Nucleus accumbens (tissue), 56 donors: ENCODE measurements at regions not wholly inside any gene's neighbourhood (a gene's known extent, or its start where the extent isn't known, plus 50 kb on each side); places are given as distances from the start of the nearest gene placed in this dataset.

Experiments used
- DNase-seq, 56 donors: peaks; one replicate each; lab custom pipeline; 2025; lab: John Stamatoyannopoulos, UW

- DNase-seq = no peak
These were observed 540.8 kb downstream of the PRELID2 start for GRCh38 chr5:145294331-145294730.

- DNase-seq = no peak
These were observed 541.4 kb downstream of the PRELID2 start for GRCh38 chr5:145293716-145294115.

DNA sequence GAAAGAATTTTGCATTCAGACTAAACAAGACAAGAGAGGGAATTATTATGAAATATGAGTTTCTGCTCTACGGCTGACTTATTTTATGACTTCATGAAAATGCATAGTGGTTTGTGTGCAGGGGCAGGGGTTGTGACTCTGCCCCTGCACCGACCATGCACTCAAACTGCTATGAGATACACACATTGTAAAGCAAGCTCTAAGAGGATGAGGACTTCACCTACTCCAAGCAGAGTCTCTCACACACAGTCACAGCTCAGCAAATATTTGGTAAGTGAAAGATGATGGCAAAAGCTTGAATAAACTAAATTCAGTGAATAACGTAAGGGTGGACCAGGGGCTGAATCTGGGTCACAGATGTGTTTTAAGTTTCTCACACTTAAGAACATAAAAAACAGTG is 542.9 kb downstream of the PRELID2 start:
- no peak for DNase-seq

DNA sequence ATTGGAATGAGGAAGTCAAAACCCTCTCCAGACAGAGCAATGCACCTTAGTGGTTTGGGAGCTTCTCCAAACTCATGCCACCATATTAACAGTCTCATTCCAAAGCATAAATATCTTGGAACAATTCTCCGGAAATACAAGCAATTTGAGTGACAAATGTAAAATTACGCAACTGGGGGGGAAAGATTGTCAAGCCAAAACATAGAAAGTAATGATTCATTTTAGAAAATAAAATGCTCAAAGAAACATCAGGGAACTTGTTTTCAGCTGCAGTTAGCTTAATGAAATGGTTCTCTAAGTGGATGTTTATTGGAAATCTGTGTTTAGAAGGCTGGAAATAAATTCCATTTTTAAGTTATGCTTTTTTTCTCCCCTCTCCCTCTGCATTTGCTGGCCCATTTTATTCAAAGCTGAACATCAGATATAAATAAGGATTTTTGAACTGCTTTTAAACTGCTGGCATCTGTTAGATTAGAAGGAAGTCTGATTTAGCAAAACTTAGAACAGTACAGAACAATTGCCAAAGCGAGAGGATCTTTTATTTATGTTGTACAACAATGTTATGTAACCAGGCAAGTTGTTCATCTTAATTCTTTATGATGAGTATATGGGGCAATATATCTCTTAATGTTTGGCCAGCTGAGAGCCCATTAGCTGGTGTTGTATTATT is 551.9 kb downstream of the PRELID2 start:
- DNase-seq = no peak

GRCh38 chr5:145280806-145281205 is 554.3 kb downstream of the PRELID2 start:
- DNase-seq = no peak

DNA sequence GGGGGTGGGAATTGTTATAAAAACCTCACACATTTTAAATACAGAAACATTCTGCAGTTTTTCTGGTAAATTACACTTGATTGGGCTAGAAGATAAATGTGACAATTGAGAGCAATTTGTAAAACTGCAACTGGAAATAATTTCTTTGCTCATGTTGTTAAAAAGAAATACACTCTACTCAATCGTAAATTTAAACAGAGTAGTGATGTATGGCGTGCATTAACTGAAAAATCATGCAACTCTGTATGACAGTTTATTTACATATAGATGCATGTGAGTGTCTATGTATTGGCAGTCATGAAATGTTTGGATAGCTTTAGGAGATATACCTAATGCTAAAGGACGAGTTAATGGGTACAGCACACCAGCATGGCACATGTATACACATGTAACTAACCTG is 554.9 kb downstream of the PRELID2 start:
- no peak for DNase-seq

DNA sequence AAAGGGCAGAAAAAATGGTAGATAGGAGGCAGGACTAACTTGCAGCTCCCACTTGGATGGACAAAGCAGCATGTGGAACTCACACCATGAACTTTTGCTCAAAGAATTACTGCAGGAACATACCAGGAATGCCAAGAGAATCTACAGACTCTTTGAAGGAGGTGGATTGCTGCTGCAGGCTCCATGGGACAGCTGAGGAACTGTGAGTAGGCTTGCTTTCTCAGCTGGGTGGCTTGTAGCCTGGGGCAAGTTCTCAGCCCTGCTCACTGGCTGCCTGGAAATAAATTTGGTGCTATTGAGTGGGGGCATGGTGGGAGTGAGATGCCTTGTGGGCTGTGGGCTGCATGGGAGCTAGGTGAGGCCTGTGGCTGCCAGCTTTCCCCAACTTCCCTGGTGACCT is 574.5 kb downstream of the PRELID2 start:
- DNase-seq = no peak

- DNase-seq = no peak
These were observed 587.4 kb downstream of the PRELID2 start for GRCh38 chr5:145247745-145248040.

- DNase-seq = no peak
These were observed 588.0 kb downstream of the PRELID2 start for GRCh38 chr5:145246961-145247744.

GRCh38 chr5:145246379-145246778 is 588.8 kb downstream of the PRELID2 start:
- DNase-seq = no peak

GRCh38 chr5:145245354-145245753 is 589.8 kb downstream of the PRELID2 start:
- DNase-seq = no peak

DNA sequence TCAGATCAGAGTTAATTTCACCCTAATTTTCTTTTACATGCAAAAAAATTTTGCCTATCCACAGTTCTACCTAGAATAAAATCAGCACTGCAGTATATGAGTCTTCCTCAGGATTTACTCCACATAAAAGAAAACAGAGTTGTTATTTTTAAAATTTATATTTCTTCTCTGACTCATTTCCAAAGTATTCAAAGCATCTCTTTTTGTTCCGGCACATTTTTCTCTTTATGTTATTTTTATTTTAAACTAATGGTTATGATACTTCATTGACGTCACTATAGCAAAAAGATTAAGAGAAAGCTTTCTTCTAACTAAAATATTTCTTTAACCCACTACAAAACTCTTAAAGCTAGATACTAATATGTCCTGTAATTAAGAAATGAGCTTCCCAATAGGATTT is 590.4 kb downstream of the PRELID2 start:
- DNase-seq = no peak

GRCh38 chr5:145244251-145244650 is 590.9 kb downstream of the PRELID2 start:
- no peak for DNase-seq

GRCh38 chr5:145243016-145243415 is 592.1 kb downstream of the PRELID2 start:
- no peak for DNase-seq

- DNase-seq = no peak
These were observed 592.6 kb downstream of the PRELID2 start for GRCh38 chr5:145242551-145242950.

DNA sequence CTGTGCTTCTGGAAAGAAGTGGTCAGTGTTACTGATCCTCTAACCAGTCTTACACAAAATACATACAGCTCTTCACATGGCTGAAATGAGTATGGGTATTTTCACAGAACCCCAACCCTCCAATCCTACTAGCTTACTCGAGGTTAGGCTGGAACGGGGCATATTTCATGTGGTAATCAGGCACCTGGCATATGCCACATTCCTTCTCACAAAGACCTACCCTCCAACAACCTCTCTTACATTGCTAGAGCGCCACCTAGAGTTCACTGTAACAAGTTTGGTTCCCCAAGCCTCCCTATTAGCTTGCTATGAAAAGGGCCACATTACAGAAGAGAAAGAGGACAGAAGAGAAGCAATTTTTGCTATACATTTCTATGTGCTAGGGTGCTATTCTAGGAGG is 597.3 kb downstream of the PRELID2 start:
- peak in 4 of 56 donors; percentile 1 to 7 (median 2) for DNase-seq

GRCh38 chr5:145236983-145237382 is 598.2 kb downstream of the PRELID2 start:
- DNase-seq = no peak

DNA sequence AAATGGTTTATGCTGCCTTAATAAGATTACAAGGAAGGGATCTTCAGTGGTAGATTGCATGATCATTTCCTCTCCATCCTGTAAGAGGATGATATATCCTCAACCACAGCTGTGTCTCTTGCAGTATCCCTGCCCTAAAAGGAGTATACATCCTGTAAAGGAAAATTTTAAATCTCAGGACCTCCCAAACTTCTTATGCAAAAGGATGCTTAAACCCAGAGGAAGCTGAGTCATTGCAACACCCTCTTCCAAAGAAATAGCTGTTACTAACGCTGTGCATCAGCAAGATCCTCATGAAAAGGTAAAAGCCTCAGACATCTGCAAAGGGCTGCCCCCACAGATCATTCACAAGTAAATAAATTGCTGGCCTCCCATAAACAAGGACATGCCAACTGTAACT is 599.0 kb downstream of the PRELID2 start:
- no peak for DNase-seq

DNA sequence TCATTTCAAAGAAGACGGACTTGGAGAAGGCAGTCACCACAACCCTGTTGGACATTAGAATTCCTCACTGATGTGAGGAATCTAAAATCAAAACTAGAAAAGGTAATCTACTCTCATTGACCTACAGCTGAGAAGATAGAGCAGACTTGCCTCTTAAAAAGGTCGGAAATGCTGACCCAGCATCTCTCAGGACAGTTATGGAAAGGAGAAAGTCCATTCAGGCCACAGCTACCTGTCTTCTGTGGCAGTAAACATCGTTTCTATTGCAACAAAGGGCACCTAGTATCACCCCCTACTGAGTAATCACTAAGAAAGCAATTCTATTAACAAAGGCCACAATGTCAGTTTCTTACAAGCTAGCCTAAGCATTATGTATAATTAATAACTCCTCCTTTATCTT is 601.7 kb downstream of the PRELID2 start:
- no peak for DNase-seq

GRCh38 chr5:145230781-145231180 is 604.4 kb downstream of the PRELID2 start:
- no peak for DNase-seq

DNA sequence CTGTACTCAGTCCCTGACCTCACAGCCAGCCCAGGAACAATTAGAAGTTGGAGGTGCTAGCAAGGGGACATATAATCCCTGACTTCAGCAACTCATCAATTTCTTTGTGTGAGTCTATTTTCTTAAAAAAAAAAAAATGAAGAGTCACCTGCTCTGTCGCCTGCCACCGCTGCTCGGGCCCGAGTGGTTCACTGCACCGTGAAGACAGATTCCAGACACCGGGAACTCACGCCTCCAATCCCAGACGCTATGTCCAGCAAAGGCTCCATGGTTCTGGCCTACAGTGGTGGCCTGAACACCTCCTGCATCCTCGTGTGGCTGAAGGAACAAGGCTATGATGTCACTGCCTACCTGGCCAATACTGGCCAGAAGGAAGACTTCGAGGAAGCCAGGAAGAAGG is 606.6 kb downstream of the PRELID2 start:
- no peak for DNase-seq

- no peak for DNase-seq
These were observed 607.3 kb downstream of the PRELID2 start for GRCh38 chr5:145227881-145228280.
